ENCODE measurements at regions not wholly inside any gene's neighbourhood (a gene's known extent, or its start where the extent isn't known, plus 50 kb on each side); places are given as distances from the start of the nearest gene placed in this dataset.

- Mint-ChIP-seq H3K36me3 (no peaks in the 10 kb centered on the region), H3K27ac (no peak overlapping the region), H3K4me3 (no peak overlapping the region), H3K27me3 (peaks cover 10% of the 10 kb centered on the region), H3K4me1 (ENCODE audit: unreplicated experiment) (peaks cover 17% of the 10 kb centered on the region), H3K9me3 (no peaks in the 10 kb centered on the region)
- DNase-seq (ENCODE audit: extremely low spot score, unreplicated experiment) = no peak
- no peak for TF ChIP-seq CTCF (conservative IDR thresholded peaks at IDR 0.05)
Measured at GRCh38 chr4:53645108-53645507, 53.8 kb upstream of the LNX1 start.

- Mint-ChIP-seq H3K4me3 (no peak overlapping the region), H3K27me3 (peaks cover 9% of the 10 kb centered on the region), H3K9me3 (no peaks in the 10 kb centered on the region), H3K4me1 (ENCODE audit: unreplicated experiment) (peaks cover 17% of the 10 kb centered on the region), H3K36me3 (no peaks in the 10 kb centered on the region), H3K27ac (peak overlapping the region; percentile 53)
- no peak for DNase-seq (ENCODE audit: extremely low spot score, unreplicated experiment)
- TF ChIP-seq CTCF (conservative IDR thresholded peaks at IDR 0.05) = no peak
Measured at GRCh38 chr4:53644607-53645006, 53.3 kb upstream of the LNX1 start.
